ENCODE measurements at regions not wholly inside any gene's neighbourhood (a gene's known extent, or its start where the extent isn't known, plus 50 kb on each side); places are given as distances from the start of the nearest gene placed in this dataset.

- H3K27ac Mint-ChIP-seq (ENCODE audit: low read depth, unreplicated experiment): no peak overlapping the region
- no TSS peak for BruUV-seq (replicated peaks)
- no peaks in the 10 kb centered on the region for H3K36me3 Mint-ChIP-seq (ENCODE audit: insufficient read depth, unreplicated experiment)
- no peak overlapping the region for H3K4me3 Mint-ChIP-seq (ENCODE audit: unreplicated experiment)
- no peak for TF ChIP-seq CTCF (IDR thresholded peaks at IDR 0.05; ENCODE audit: unreplicated experiment)
- ChIA-PET POLR2A (no interaction called here), CTCF (no interaction called here)
- intact Hi-C loops (cut with micrococcal nuclease): no loop called here
- no peaks in the 10 kb centered on the region for H3K27me3 Mint-ChIP-seq (ENCODE audit: insufficient read depth, unreplicated experiment)
- peaks cover 8% of the 10 kb centered on the region for H3K9me3 Mint-ChIP-seq (ENCODE audit: unreplicated experiment)
- H3K4me1 Mint-ChIP-seq (ENCODE audit: insufficient read depth, unreplicated experiment): no peaks in the 10 kb centered on the region
- no peak for DNase-seq (ENCODE audit: unreplicated experiment)
These were observed 335.6 kb downstream of the EIPR1 start for GRCh38 chr2:3041841-3042600.

GRCh38 chr2:3041246-3041645 lies 336.4 kb downstream of the EIPR1 start:
- H3K27me3 Mint-ChIP-seq (ENCODE audit: insufficient read depth, unreplicated experiment): no peaks in the 10 kb centered on the region
- no peak for DNase-seq (ENCODE audit: unreplicated experiment)
- no peaks in the 10 kb centered on the region for H3K36me3 Mint-ChIP-seq (ENCODE audit: insufficient read depth, unreplicated experiment)
- no peak overlapping the region for H3K4me3 Mint-ChIP-seq (ENCODE audit: unreplicated experiment)
- intact Hi-C loops (cut with micrococcal nuclease): no loop called here
- CTCF ChIA-PET: no interaction called here
- no peak overlapping the region for H3K27ac Mint-ChIP-seq (ENCODE audit: low read depth, unreplicated experiment)
- H3K9me3 Mint-ChIP-seq (ENCODE audit: unreplicated experiment): peaks cover 8% of the 10 kb centered on the region
- no TSS peak for BruUV-seq (replicated peaks)
- POLR2A ChIA-PET: no interaction called here
- TF ChIP-seq CTCF (IDR thresholded peaks at IDR 0.05; ENCODE audit: unreplicated experiment): no peak
- no peaks in the 10 kb centered on the region for H3K4me1 Mint-ChIP-seq (ENCODE audit: insufficient read depth, unreplicated experiment)

- Mint-ChIP-seq H3K4me1 (ENCODE audit: insufficient read depth, unreplicated experiment) (no peaks in the 10 kb centered on the region), H3K4me3 (ENCODE audit: unreplicated experiment) (no peak overlapping the region)
- no peak for DNase-seq (ENCODE audit: unreplicated experiment)
These were observed 337.0 kb downstream of the EIPR1 start for GRCh38 chr2:3040496-3041140.

GRCh38 chr2:3040066-3040428 lies 337.6 kb downstream of the EIPR1 start:
- no peak for TF ChIP-seq CTCF (IDR thresholded peaks at IDR 0.05; ENCODE audit: unreplicated experiment)
- no peak for DNase-seq (ENCODE audit: unreplicated experiment)
- BruUV-seq (replicated peaks): no TSS peak
- Mint-ChIP-seq H3K36me3 (ENCODE audit: insufficient read depth, unreplicated experiment) (no peaks in the 10 kb centered on the region), H3K4me3 (ENCODE audit: unreplicated experiment) (no peak overlapping the region), H3K27me3 (ENCODE audit: insufficient read depth, unreplicated experiment) (peaks cover 6% of the 10 kb centered on the region), H3K4me1 (ENCODE audit: insufficient read depth, unreplicated experiment) (no peaks in the 10 kb centered on the region), H3K27ac (ENCODE audit: low read depth, unreplicated experiment) (no peak overlapping the region), H3K9me3 (ENCODE audit: unreplicated experiment) (peaks cover 8% of the 10 kb centered on the region)
- ChIA-PET CTCF (no interaction called here), POLR2A (no interaction called here)
- intact Hi-C loops (cut with micrococcal nuclease): no loop called here

More at GRCh38 chr2:3040496-3041140, 337.0 kb downstream of the EIPR1 start:
- no peak for TF ChIP-seq CTCF (IDR thresholded peaks at IDR 0.05; ENCODE audit: unreplicated experiment)
- intact Hi-C loops (cut with micrococcal nuclease): no loop called here
- Mint-ChIP-seq H3K36me3 (ENCODE audit: insufficient read depth, unreplicated experiment) (no peaks in the 10 kb centered on the region), H3K27ac (ENCODE audit: low read depth, unreplicated experiment) (no peak overlapping the region), H3K27me3 (ENCODE audit: insufficient read depth, unreplicated experiment) (peaks cover under 1% of the 10 kb centered on the region), H3K9me3 (ENCODE audit: unreplicated experiment) (peaks cover 8% of the 10 kb centered on the region)
- ChIA-PET CTCF (no interaction called here), POLR2A (no interaction called here)
- no TSS peak for BruUV-seq (replicated peaks)

All from MCF 10A (cell line).